Spleen (tissue), 11 donors: ENCODE measurements at regions not wholly inside any gene's neighbourhood (a gene's known extent, or its start where the extent isn't known, plus 50 kb on each side); places are given as distances from the start of the nearest gene placed in this dataset.

Experiments
- DNase-seq: peaks from one replicate; pipeline ENCODE4 v3.0.0-alpha.2; 2020
- H3K27ac ChIP-seq, 8 donors: fragments of 200-600 bp; sonication (generic) in 7 of 8; 1 replicate in 4 of 8; 2 replicates in 4 of 8; pipeline versions ENCODE4 v1.5.0 to v1.8.0; 2016 to 2021; ENCODE audit warnings: inconsistent platforms in 4 of 8, mild to moderate bottlenecking in 4 of 8, moderate library complexity in 1 of 8
- H3K27me3 ChIP-seq, 7 donors: fragments of 200-600 bp; sonication (generic) in 6 of 7; replicated peaks in 1 of 7; 1 replicate in 4 of 7; 2 replicates in 3 of 7; pipeline versions ENCODE4 v1.5.0 to v1.8.0; 2016 to 2021; ENCODE audit warnings: inconsistent platforms in 3 of 7, mild to moderate bottlenecking in 1 of 7
- H3K36me3 ChIP-seq, 6 donors: fragments of 200-600 bp; sonication (generic) in 5 of 6; 1 replicate in 4 of 6; 2 replicates in 2 of 6; pipeline versions ENCODE4 v1.5.0 to v1.8.0; 2016 to 2021; ENCODE audit warnings: inconsistent platforms in 2 of 6
- H3K4me1 ChIP-seq, 6 donors: fragments of 200-600 bp; sonication (generic) in 5 of 6; 1 replicate in 3 of 6; 2 replicates in 3 of 6; pipeline versions ENCODE4 v1.5.0 to v1.8.0; 2016 to 2021; ENCODE audit warnings: inconsistent platforms in 3 of 6
- H3K4me3 ChIP-seq, 8 donors: fragments of 200-600 bp; sonication (generic) in 7 of 8; 1 replicate in 4 of 8; 2 replicates in 4 of 8; pipeline versions ENCODE4 v1.5.0 to v1.8.0; 2016 to 2021; ENCODE audit warnings: inconsistent platforms in 4 of 8, mild to moderate bottlenecking in 4 of 8, moderate library complexity in 2 of 8
- H3K9me3 ChIP-seq, 8 donors: fragments of 200-600 bp; sonication (generic) in 7 of 8; 1 replicate in 4 of 8; 2 replicates in 4 of 8; pipeline versions ENCODE4 v1.5.0 to v1.8.0; 2016 to 2021; ENCODE audit warnings: inconsistent platforms in 4 of 8
- POLR2A ChIP-seq, 3 donors: fragments of 450-650 bp; IDR thresholded peaks; one replicate each; pipeline ENCODE4 v1.5.1; 2017; ENCODE audit warnings: antibody characterized with exemption in 3 of 3, mild to moderate bottlenecking in 1 of 3
- POLR2AphosphoS5 ChIP-seq, 3 donors: sonication (generic); formaldehyde crosslinking; IDR thresholded peaks; one replicate each; pipeline ENCODE4 v1.5.1; 2017; ENCODE audit warnings: antibody characterized with exemption in 3 of 3
- WGBS, 5 donors: extraction: QIAGEN DNeasy Blood & Tissue Kit in 3 of 5; methylation state at CpG; one replicate each; pipeline versions ENCODE4 v1.1.5 to v1.1.7; 2013 to 2018; 5-methylcytosine and 5-hydroxymethylcytosine counted together
- intact Hi-C: fragments of 100-400 bp; cut with DNase I; formaldehyde crosslinking; loops from one replicate; pipeline ENCODE4 v1.15.0; 2023; ENCODE audit warnings: low total_unique reads
- TF ChIP-seq, protein P1 (sequence below), 11 experiments: fragments of 200-600 bp in 7 of 11; fragments of 450-650 bp in 4 of 11; sonication (generic) in 4 of 11; IDR thresholded peaks in 8 of 11; conservative IDR thresholded peaks in 3 of 11; 1 replicate in 7 of 11; 2 replicates in 4 of 11; pipeline versions ENCODE4 v1.4.0 to v1.8.0; 2016 to 2021; ENCODE audit warnings: antibody characterized with exemption in 11 of 11, inconsistent platforms in 4 of 11, mild to moderate bottlenecking in 1 of 11
- donor health status: healthy with polysubstance abuse.
- donor health status: DM: no; HTN: no; CAD: no; lungs with moderate emphysema.
- donor health status: DM: no; HTN: no; CAD: no.
- donor health status: Bipolar disorder and iron deficiency.
- donor health status: healthy.
- donor health status: DM: no; HTN: no; CAD: no.
- donor health status: DM: yes; HTN: yes; CAD: no.

DNA sequence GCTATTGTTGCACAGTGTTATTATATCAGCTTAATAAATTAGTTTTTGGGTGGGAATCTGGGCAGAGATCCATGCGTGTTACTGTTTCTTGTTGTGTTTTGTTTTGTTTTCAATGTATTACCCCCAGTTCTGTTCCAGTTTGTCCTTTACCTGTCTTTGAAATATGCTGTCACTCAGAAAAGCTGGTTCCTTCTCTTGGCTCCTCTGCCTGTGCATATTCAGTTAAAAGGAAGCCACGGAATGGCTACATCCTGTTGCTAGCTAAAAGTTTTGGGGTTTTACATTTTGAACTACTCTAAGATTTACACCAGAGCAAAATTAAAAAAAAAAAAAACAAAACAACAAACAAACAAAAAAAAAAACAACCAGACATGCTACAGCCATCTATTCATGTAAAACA is 374.9 kb upstream of the RORB start:
- Histone ChIP-seq H3K4me3 (no peak overlapping the region), H3K4me1 (no peaks in the 10 kb centered on the region), H3K9me3 (peaks cover 0 to 3% (median 0%) of the 10 kb centered on the region in 8 donors), H3K27me3 (no peaks in the 10 kb centered on the region), H3K36me3 (no peaks in the 10 kb centered on the region), H3K27ac (no peak overlapping the region)
- intact Hi-C loops = no loop called here
- TF ChIP-seq, protein P1, sequence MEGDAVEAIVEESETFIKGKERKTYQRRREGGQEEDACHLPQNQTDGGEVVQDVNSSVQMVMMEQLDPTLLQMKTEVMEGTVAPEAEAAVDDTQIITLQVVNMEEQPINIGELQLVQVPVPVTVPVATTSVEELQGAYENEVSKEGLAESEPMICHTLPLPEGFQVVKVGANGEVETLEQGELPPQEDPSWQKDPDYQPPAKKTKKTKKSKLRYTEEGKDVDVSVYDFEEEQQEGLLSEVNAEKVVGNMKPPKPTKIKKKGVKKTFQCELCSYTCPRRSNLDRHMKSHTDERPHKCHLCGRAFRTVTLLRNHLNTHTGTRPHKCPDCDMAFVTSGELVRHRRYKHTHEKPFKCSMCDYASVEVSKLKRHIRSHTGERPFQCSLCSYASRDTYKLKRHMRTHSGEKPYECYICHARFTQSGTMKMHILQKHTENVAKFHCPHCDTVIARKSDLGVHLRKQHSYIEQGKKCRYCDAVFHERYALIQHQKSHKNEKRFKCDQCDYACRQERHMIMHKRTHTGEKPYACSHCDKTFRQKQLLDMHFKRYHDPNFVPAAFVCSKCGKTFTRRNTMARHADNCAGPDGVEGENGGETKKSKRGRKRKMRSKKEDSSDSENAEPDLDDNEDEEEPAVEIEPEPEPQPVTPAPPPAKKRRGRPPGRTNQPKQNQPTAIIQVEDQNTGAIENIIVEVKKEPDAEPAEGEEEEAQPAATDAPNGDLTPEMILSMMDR (IDR thresholded peaks at IDR 0.05 in 8 of 11, conservative IDR thresholded peaks at IDR 0.05 in 3 of 11) = no peak
- TF ChIP-seq POLR2A (IDR thresholded peaks at IDR 0.05) = no peak
- no peak for TF ChIP-seq POLR2AphosphoS5 (IDR thresholded peaks at IDR 0.05)
- no peak for DNase-seq
- WGBS, 5 donors = 52 to 62% (median 53%) methylated on average over 2 of the region's 2 CpGs

DNA sequence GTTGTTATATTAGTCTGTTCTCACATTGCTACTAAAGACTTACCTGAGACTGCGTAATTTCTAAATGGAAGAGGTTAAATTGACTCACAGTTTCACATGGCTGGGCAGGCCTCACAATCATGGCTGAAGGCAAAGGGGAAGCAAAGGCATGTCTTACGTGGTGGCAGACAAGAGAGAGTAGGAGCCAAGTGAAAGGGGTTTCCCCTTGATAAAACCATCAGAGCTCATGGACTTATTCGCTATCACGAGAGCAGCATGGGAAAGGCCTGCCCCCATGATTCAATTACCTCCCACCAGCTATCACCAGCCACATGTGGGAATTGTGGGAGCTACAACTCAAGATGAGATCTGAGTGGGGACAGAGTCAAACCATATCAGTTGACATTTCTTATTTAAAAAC is 374.5 kb upstream of the RORB start:
- H3K4me1 ChIP-seq = no peaks in the 10 kb centered on the region
- TF ChIP-seq POLR2AphosphoS5 (IDR thresholded peaks at IDR 0.05) = no peak
- TF ChIP-seq, protein P1 (IDR thresholded peaks at IDR 0.05 in 8 of 11, conservative IDR thresholded peaks at IDR 0.05 in 3 of 11) = no peak
- no peak for TF ChIP-seq POLR2A (IDR thresholded peaks at IDR 0.05)
- 64 to 78% (median 76%) methylated on average over 4 of the region's 4 CpGs for WGBS, 5 donors
- no peaks in the 10 kb centered on the region for H3K27me3 ChIP-seq
- H3K9me3 ChIP-seq = peaks cover 0 to 3% (median 0%) of the 10 kb centered on the region in 8 donors
- no peaks in the 10 kb centered on the region for H3K36me3 ChIP-seq
- no peak overlapping the region for H3K27ac ChIP-seq
- DNase-seq = no peak
- intact Hi-C loops = no loop called here
- H3K4me3 ChIP-seq = no peak overlapping the region

DNA sequence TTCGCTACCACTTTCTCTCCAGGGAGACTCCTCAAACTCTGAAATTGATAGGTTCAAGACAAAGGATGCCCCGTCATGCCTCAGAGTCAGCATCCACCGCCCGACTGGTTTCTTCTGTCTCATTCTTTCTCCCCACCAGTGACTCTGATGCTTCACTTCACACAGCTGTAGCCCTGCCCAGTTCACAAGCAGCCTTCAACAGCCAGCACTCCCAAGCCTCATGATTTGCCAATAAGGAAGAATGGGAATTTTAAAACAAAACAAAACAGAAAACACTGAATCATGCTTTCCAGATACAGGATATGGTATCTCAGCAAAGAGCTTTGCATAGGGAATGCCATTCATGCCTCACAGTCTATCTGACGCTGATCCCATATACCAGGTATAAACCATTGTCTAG is 371.2 kb upstream of the RORB start:
- H3K4me1 ChIP-seq = no peaks in the 10 kb centered on the region
- no peak for DNase-seq
- TF ChIP-seq POLR2AphosphoS5 (IDR thresholded peaks at IDR 0.05) (no peak), POLR2A (IDR thresholded peaks at IDR 0.05) (no peak)
- TF ChIP-seq, protein P1 (IDR thresholded peaks at IDR 0.05 in 8 of 11, conservative IDR thresholded peaks at IDR 0.05 in 3 of 11) = no peak
- no peak overlapping the region for H3K27ac ChIP-seq
- H3K4me3 ChIP-seq = no peak overlapping the region
- 61 to 71% (median 66%) methylated on average over 4 to 5 of the region's 5 CpGs for WGBS, 5 donors
- no peaks in the 10 kb centered on the region for H3K36me3 ChIP-seq
- intact Hi-C loops = no loop called here
- no peaks in the 10 kb centered on the region for H3K9me3 ChIP-seq
- no peaks in the 10 kb centered on the region for H3K27me3 ChIP-seq

DNA sequence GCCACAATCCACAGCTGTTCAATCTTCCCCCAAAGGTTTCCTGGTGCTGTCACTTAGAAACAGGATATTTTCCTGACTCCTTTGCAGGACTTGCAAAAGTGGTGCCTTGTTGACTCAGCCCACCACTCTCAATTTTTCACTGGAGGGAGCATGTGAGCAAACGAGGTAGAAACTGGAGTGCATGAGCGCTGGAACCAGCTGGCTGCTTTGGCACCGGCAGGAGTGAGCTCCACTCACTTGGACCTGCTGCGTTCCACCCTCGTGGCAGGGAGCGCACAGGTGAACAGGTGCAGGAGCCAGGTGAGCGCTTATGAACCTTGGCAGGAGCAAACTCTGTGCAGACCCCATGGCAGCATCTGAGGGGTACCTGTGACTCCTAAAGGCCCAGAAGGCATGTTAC is 364.1 kb upstream of the RORB start:
- intact Hi-C loops = no loop called here
- 80 to 86% (median 84%) methylated on average over 7 of the region's 7 CpGs for WGBS, 5 donors
- Histone ChIP-seq H3K4me3 (no peak overlapping the region), H3K27me3 (no peaks in the 10 kb centered on the region), H3K4me1 (no peaks in the 10 kb centered on the region), H3K9me3 (no peaks in the 10 kb centered on the region), H3K36me3 (no peaks in the 10 kb centered on the region), H3K27ac (no peak overlapping the region)
- DNase-seq = no peak
- TF ChIP-seq POLR2A (IDR thresholded peaks at IDR 0.05) (no peak), POLR2AphosphoS5 (IDR thresholded peaks at IDR 0.05) (no peak)
- TF ChIP-seq, protein P1 (IDR thresholded peaks at IDR 0.05 in 8 of 11, conservative IDR thresholded peaks at IDR 0.05 in 3 of 11) = no peak
